A673 (cell line): ENCODE measurements at regions not wholly inside any gene's neighbourhood (a gene's known extent, or its start where the extent isn't known, plus 50 kb on each side); places are given as distances from the start of the nearest gene placed in this dataset.

Experiments
- CTCF ChIP-seq: fragments of 300-800, 200-600 bp; sonication (generic); conservative IDR thresholded peaks from 2 replicates; pipeline ENCODE4 v1.5.1; 2017; ENCODE audit warnings: low read depth, mild to moderate bottlenecking, antibody characterized with exemption, low read length, moderate library complexity, mixed read lengths
- EZH2 ChIP-seq: fragments of 200-600 bp; sonication (generic); IDR thresholded peaks from 2 replicates; pipeline ENCODE4 v1.6.1; 2017; ENCODE audit warnings: borderline replicate concordance, low read depth, mild to moderate bottlenecking, mixed read lengths, antibody characterized with exemption, low read length; ENCODE audit not compliant: poor library complexity, severe bottlenecking

- TF ChIP-seq CTCF: no peak
- no peak for TF ChIP-seq EZH2
Observed at GRCh38 chr6:160851031-160851430, 140.5 kb upstream of the MAP3K4 start.
